Mesodermal cell (in vitro differentiated cells): ENCODE measurements at regions not wholly inside any gene's neighbourhood (a gene's known extent, or its start where the extent isn't known, plus 50 kb on each side); places are given as distances from the start of the nearest gene placed in this dataset.

Experiments
- H3K27ac ChIP-seq: 2 replicates; pipeline ENCODE4 v1.7.0; 2013; ENCODE audit warnings: mild to moderate bottlenecking, low read depth, low read length, moderate library complexity; ENCODE audit not compliant: severe bottlenecking
- H3K36me3 ChIP-seq: 2 replicates; pipeline ENCODE4 v1.7.1; 2013; ENCODE audit warnings: mild to moderate bottlenecking, low read length, moderate library complexity; ENCODE audit not compliant: control insufficient read depth, insufficient read depth
- H3K4me1 ChIP-seq: one replicate; pipeline ENCODE4 v1.7.1; 2013; ENCODE audit warnings: mild to moderate bottlenecking, low read length; ENCODE audit not compliant: insufficient read depth, control insufficient read depth, poor library complexity, severe bottlenecking
- H3K4me3 ChIP-seq: 2 replicates; pipeline ENCODE4 v1.7.0; 2013; ENCODE audit warnings: low read length, control low read depth, mild to moderate bottlenecking; ENCODE audit not compliant: insufficient read depth, poor library complexity, severe bottlenecking; ENCODE audit errors: extremely low read depth
- H3K9me3 ChIP-seq: 2 replicates; pipeline ENCODE4 v1.7.1; 2013; ENCODE audit warnings: mild to moderate bottlenecking, low read length, moderate library complexity; ENCODE audit not compliant: control insufficient read depth
- WGBS, 2 experiments: methylation state at CpG; one replicate each; pipeline ENCODE4 v1.1.5; 2013; ENCODE audit warnings: missing lambda C conversion rate in 2 of 2; ENCODE audit not compliant: insufficient coverage in 2 of 2; 5-methylcytosine and 5-hydroxymethylcytosine counted together

DNA sequence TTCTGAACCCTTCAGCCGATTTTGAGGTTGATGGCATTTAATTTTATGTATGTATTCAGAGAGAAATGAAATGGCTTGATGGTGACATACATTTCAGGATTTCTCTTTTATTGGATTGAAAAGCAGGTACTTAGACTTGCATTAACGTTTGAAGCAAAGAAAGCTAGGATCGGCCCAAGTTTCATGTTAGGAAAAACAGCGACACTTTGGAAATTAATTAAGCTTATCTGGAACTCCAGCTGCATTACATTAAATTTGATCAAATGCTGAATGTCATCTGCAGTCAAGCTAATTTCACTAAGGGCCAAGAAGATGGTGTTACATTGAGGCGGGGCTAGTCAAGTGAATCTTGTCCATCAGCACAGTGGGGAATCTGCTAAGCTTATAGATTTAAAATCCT, 441.8 kb downstream of the IRS1 start:
- H3K4me3 ChIP-seq = no peak overlapping the region

DNA sequence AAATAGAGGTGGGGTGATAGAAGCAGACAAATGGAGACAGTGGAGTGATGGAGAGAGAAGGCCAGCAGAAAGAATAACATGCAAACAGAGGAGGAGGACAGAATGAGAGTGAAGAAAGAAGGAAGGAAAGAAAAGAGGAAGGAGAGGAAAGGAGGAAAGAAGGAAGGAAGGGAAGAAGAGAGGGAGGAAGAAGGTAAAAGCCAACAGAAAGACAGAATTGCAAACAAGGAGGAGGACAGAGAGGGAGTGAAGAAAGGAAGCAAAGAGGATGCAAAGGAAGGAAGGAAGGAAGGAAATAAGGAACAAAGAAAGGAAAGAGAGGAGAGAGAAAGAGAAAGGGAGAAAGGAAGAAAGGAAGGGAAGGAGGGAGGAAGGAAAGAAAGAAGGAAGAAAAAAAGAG, 444.0 kb downstream of the IRS1 start:
- H3K9me3 ChIP-seq = no peaks in the 10 kb centered on the region
- peaks cover 7% of the 10 kb centered on the region for H3K4me1 ChIP-seq
- no peak overlapping the region for H3K4me3 ChIP-seq
- no peak overlapping the region for H3K27ac ChIP-seq
- no peaks in the 10 kb centered on the region for H3K36me3 ChIP-seq

More for the DNA sequence above, 441.8 kb downstream of the IRS1 start:
- Histone ChIP-seq H3K9me3 (no peaks in the 10 kb centered on the region), H3K27ac (no peak overlapping the region), H3K4me1 (peaks cover 11% of the 10 kb centered on the region), H3K36me3 (no peaks in the 10 kb centered on the region)
- WGBS, 2 experiments = 93 to 98% methylated on average over 4 of the region's 5 CpGs

DNA sequence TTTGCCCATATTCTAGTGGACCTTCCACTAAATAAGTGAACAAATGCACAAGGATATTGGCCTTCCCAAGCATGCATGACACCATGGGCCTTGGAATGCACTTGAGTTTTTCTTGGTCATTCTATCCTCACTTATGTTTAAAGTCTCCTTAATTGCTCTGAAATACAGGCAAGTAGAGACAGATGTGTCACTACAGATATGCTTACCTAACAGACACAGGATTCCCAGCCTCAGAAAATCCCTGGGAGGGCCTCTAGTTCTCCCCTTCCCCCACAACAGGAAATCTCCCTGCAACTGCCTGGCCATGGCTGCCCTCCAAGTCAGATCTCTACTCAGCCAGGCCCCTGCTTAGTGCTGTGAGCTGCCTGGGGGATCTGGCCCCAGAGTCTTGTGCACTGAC, 445.2 kb downstream of the IRS1 start:
- H3K4me1 ChIP-seq = peaks cover 7% of the 10 kb centered on the region
- H3K9me3 ChIP-seq = no peaks in the 10 kb centered on the region
- no peak overlapping the region for H3K4me3 ChIP-seq
- H3K27ac ChIP-seq = no peak overlapping the region
- H3K36me3 ChIP-seq = no peaks in the 10 kb centered on the region

DNA sequence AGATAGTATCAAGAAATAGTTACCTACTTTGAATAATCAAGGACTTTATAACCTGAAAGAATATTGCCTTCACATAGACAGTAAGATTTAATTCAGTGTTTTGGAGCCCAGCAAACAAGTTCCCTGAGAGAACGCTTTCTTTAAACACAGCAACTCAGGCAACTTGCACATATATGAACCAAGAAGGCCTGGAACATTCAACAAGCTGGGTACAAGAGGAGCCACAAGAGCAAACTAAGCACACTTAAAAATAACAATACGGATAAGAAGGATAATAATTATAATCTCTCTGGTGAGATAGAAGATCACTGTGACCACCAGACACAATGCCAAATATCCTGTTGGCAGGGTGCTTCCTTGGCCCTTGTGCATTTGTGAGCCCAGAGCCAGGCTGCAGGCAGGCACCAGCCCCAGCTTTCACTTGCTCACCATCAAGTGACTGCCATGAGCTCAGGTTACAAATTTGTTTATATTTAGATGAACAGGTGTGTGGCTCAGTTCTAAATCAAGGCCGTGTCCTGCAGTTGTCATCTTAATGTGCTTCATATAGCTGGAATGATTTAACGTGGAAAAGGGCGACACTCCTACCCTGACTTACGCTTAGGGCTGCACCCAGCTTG, 446.6 kb downstream of the IRS1 start:
- Histone ChIP-seq H3K4me1 (peaks cover 7% of the 10 kb centered on the region), H3K27ac (no peak overlapping the region)
- WGBS, 2 experiments = 94 to 98% methylated on average over 4 of the region's 6 CpGs

GRCh38 chr2:226351711-226352110, 447.9 kb downstream of the IRS1 start:
- Histone ChIP-seq H3K9me3 (no peaks in the 10 kb centered on the region), H3K4me3 (no peak overlapping the region), H3K4me1 (peaks cover 7% of the 10 kb centered on the region), H3K27ac (no peak overlapping the region), H3K36me3 (no peaks in the 10 kb centered on the region)
- 88% methylated on average over 1 of the region's 2 CpGs; no CpG with 5 or more reads in 1 of the 2 experiments for WGBS, 2 experiments

More for the DNA sequence above, 446.6 kb downstream of the IRS1 start:
- no peak overlapping the region for H3K4me3 ChIP-seq
- H3K36me3 ChIP-seq = no peaks in the 10 kb centered on the region
- H3K9me3 ChIP-seq = no peaks in the 10 kb centered on the region

- Histone ChIP-seq H3K4me3 (no peak overlapping the region), H3K27ac (no peak overlapping the region), H3K36me3 (no peaks in the 10 kb centered on the region), H3K4me1 (peaks cover 3% of the 10 kb centered on the region), H3K9me3 (no peaks in the 10 kb centered on the region)
Observed at GRCh38 chr2:226339616-226340015, 460.0 kb downstream of the IRS1 start.

DNA sequence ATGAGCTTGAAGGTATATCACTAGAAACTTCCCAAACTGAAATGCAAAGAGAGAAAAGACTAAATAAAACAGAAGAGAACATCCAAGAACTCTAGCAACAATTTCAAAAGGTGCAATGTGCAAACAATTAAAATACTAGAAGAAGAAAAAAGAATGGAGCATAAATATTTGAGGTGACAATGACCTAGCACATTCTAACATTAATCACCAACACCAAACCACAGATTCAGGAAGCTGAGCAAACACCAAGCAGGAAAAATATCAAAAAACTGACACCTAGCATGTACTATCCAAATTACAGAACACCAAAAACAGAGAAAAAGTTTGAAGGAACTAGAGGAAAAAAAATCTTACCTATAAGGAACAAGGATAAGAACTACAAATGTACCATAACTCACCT, 460.8 kb downstream of the IRS1 start:
- Histone ChIP-seq H3K27ac (no peak overlapping the region), H3K36me3 (no peaks in the 10 kb centered on the region), H3K9me3 (no peaks in the 10 kb centered on the region), H3K4me3 (no peak overlapping the region), H3K4me1 (peaks cover 3% of the 10 kb centered on the region)

- Histone ChIP-seq H3K36me3 (no peaks in the 10 kb centered on the region), H3K27ac (no peak overlapping the region), H3K9me3 (no peaks in the 10 kb centered on the region), H3K4me3 (no peak overlapping the region), H3K4me1 (peaks cover 3% of the 10 kb centered on the region)
- WGBS, 2 experiments = no CpG with 5 or more reads among the region's 2 CpGs
Observed at GRCh38 chr2:226337941-226338600, 461.5 kb downstream of the IRS1 start.

DNA sequence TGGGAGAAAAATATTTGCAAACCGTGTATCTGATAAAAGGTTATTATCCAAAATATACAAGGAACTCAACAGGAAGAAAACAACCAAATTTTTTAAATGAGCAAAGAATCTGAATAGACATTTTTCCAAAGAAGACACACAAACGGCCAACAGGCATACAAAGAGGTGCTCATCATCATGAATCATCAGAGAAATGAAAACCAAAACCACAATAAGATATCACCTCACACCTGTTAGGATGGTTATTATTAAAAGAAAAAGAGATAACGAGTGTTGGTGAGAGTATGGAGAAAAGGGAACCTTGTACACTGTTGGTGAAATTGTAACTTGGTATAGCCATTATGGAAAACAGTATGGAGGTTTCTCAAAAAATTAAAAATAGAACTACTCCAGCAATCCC, 463.3 kb downstream of the IRS1 start:
- no CpG with 5 or more reads among the region's 3 CpGs for WGBS, 2 experiments
- no peaks in the 10 kb centered on the region for H3K9me3 ChIP-seq
- no peak overlapping the region for H3K4me3 ChIP-seq
- peaks cover 3% of the 10 kb centered on the region for H3K4me1 ChIP-seq
- H3K27ac ChIP-seq = no peak overlapping the region
- H3K36me3 ChIP-seq = no peaks in the 10 kb centered on the region

GRCh38 chr2:226334981-226335720, 464.5 kb downstream of the IRS1 start:
- no peak overlapping the region for H3K27ac ChIP-seq
- no peak overlapping the region for H3K4me3 ChIP-seq
- no peaks in the 10 kb centered on the region for H3K36me3 ChIP-seq
- 85 to 98% methylated on average over 4 to 6 of the region's 8 CpGs for WGBS, 2 experiments
- H3K9me3 ChIP-seq = no peaks in the 10 kb centered on the region
- H3K4me1 ChIP-seq = peaks cover 3% of the 10 kb centered on the region

- H3K9me3 ChIP-seq = no peaks in the 10 kb centered on the region
- no peak overlapping the region for H3K4me3 ChIP-seq
- no peak overlapping the region for H3K27ac ChIP-seq
- no peaks in the 10 kb centered on the region for H3K36me3 ChIP-seq
- WGBS, 2 experiments = 83 to 100% methylated on average over 1 of the region's 4 CpGs
- H3K4me1 ChIP-seq = no peaks in the 10 kb centered on the region
Observed at GRCh38 chr2:226333388-226333787, 466.2 kb downstream of the IRS1 start.
